ENCODE measurements at regions not wholly inside any gene's neighbourhood (a gene's known extent, or its start where the extent isn't known, plus 50 kb on each side); places are given as distances from the start of the nearest gene placed in this dataset.
A peak's percentile ranks its signal among the peaks of the same experiment; 100 is the strongest.

DNA sequence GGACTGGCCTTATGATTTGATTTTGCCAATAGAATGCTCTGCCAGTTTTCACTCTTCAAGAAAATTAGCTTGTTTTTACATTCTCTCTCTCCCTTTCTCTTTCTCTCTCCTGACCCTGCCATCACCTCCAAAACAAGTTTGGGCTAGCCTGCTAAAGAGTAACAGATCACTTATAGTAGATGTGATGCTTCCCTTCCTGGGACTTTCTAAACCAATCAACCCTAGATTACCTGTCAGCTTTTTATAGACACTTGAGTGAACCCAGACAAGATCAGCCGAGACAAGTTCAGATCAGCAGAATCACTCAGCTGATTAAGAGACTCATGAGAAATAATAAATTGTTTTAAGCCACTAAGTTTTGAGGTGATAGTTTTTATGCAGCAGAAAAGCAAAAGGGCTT is 521.2 kb downstream of the ANKRD50 start:
- TF ChIP-seq, protein P1, sequence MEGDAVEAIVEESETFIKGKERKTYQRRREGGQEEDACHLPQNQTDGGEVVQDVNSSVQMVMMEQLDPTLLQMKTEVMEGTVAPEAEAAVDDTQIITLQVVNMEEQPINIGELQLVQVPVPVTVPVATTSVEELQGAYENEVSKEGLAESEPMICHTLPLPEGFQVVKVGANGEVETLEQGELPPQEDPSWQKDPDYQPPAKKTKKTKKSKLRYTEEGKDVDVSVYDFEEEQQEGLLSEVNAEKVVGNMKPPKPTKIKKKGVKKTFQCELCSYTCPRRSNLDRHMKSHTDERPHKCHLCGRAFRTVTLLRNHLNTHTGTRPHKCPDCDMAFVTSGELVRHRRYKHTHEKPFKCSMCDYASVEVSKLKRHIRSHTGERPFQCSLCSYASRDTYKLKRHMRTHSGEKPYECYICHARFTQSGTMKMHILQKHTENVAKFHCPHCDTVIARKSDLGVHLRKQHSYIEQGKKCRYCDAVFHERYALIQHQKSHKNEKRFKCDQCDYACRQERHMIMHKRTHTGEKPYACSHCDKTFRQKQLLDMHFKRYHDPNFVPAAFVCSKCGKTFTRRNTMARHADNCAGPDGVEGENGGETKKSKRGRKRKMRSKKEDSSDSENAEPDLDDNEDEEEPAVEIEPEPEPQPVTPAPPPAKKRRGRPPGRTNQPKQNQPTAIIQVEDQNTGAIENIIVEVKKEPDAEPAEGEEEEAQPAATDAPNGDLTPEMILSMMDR (IDR thresholded peaks at IDR 0.05; ENCODE audit: insufficient read depth, low read depth, low read length, missing control alignments), result no peak
- peak; percentile 7 for DNase-seq (ENCODE audit: low read depth)
- no peak overlapping the region for H3K4me3 ChIP-seq (ENCODE audit: low read depth, low read length)

DNA sequence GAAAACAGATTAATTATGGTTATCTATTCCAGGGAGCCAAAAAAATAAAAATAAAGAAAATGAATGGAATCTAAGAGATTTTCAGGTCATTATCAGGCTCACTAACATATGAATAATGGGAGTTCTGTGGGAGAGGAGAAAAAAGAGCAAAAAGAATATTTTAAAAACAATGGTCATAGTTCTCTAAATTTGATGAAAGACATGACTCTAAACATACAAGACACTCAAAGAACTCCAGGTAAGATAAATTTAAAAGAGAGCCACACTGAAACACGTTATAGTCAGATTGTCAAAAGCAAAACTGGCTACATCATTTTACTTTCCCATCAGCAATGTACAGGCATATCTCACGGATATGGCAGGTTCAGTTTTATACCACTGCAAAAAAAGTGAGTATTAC is 520.0 kb downstream of the ANKRD50 start:
- H3K4me3 ChIP-seq (ENCODE audit: low read depth, low read length), result no peak overlapping the region
- DNase-seq (ENCODE audit: low read depth), result no peak
- TF ChIP-seq, protein P1 (IDR thresholded peaks at IDR 0.05; ENCODE audit: insufficient read depth, low read depth, low read length, missing control alignments), result no peak

- TF ChIP-seq, protein P1 (IDR thresholded peaks at IDR 0.05; ENCODE audit: insufficient read depth, low read depth, low read length, missing control alignments), result no peak
- no peak for DNase-seq (ENCODE audit: low read depth)
- no peak overlapping the region for H3K4me3 ChIP-seq (ENCODE audit: low read depth, low read length)
These were observed 513.3 kb downstream of the ANKRD50 start for GRCh38 chr4:124199185-124199584.

DNA sequence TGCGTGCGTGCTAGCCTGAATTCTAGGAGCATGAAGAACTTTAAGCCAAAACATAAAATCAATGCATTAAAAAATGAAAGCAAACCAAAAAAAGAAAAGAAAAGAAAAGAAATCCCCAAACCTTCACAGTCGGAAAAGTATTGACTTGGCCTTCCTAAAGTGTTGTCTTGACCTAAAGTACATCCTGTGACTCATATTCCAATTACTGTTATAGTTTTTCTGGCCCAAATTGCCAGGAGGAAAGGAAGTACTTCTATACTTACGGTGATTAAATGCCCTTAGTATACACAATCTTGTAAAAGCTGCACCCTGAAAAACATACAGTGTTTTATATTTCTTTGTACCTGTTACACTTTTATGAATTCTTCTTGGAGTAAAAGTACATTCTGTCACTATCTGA is 512.8 kb downstream of the ANKRD50 start:
- DNase-seq (ENCODE audit: low read depth), result no peak
- TF ChIP-seq, protein P1 (IDR thresholded peaks at IDR 0.05; ENCODE audit: insufficient read depth, low read depth, low read length, missing control alignments), result no peak
- H3K4me3 ChIP-seq (ENCODE audit: low read depth, low read length), result no peak overlapping the region

GRCh38 chr4:124201636-124202035 is 510.9 kb downstream of the ANKRD50 start:
- no peak for DNase-seq (ENCODE audit: low read depth)
- TF ChIP-seq, protein P1 (IDR thresholded peaks at IDR 0.05; ENCODE audit: insufficient read depth, low read depth, low read length, missing control alignments), result no peak
- H3K4me3 ChIP-seq (ENCODE audit: low read depth, low read length), result no peak overlapping the region

GRCh38 chr4:124202099-124202498 is 510.4 kb downstream of the ANKRD50 start:
- DNase-seq (ENCODE audit: low read depth), result no peak
- H3K4me3 ChIP-seq (ENCODE audit: low read depth, low read length), result no peak overlapping the region
- TF ChIP-seq, protein P1 (IDR thresholded peaks at IDR 0.05; ENCODE audit: insufficient read depth, low read depth, low read length, missing control alignments), result no peak

- no peak for DNase-seq (ENCODE audit: low read depth)
- H3K4me3 ChIP-seq (ENCODE audit: low read depth, low read length), result no peak overlapping the region
- TF ChIP-seq, protein P1 (IDR thresholded peaks at IDR 0.05; ENCODE audit: insufficient read depth, low read depth, low read length, missing control alignments), result no peak
These were observed 508.8 kb downstream of the ANKRD50 start for GRCh38 chr4:124203613-124204238.

All from GM12865 (cell line).